Chondrocyte (in vitro differentiated cells): ENCODE measurements at regions not wholly inside any gene's neighbourhood (a gene's known extent, or its start where the extent isn't known, plus 50 kb on each side); places are given as distances from the start of the nearest gene placed in this dataset.
"Not testable (repeated sequence)": the region's sequence is repeated elsewhere in the genome, so short reads cannot be mapped to it uniquely, and the experiment has no call there.

ENCODE experiments used
- DNase-seq: peaks from one replicate; pipeline ENCODE4 v3.0.0; 2021; ENCODE audit warnings: mixed read lengths, low spot score
- H3K27ac Mint-ChIP-seq: one replicate; pipeline ENCODE4 v1.8.0; 2021; ENCODE audit warnings: mild to moderate bottlenecking, moderate library complexity, mixed read lengths; ENCODE audit not compliant: unreplicated experiment
- H3K27me3 Mint-ChIP-seq: 2 replicates; pipeline ENCODE4 v1.8.0; 2021; ENCODE audit warnings: low read depth, mixed read lengths
- H3K36me3 Mint-ChIP-seq: 2 replicates; pipeline ENCODE4 v1.8.0; 2021; ENCODE audit warnings: low read depth, mixed read lengths
- H3K4me1 Mint-ChIP-seq: 2 replicates; pipeline ENCODE4 v1.8.0; 2021; ENCODE audit warnings: low read depth, mild to moderate bottlenecking, mixed read lengths
- H3K4me3 Mint-ChIP-seq: one replicate; pipeline ENCODE4 v1.8.0; 2021; ENCODE audit warnings: mild to moderate bottlenecking, moderate library complexity, mixed read lengths; ENCODE audit not compliant: unreplicated experiment
- H3K9me3 Mint-ChIP-seq: 2 replicates; pipeline ENCODE4 v1.8.0; 2021; ENCODE audit warnings: low read depth, mixed read lengths
- CTCF ChIP-seq: fragments of 200-600 bp; sonication (generic); IDR thresholded peaks from 2 replicates; pipeline ENCODE4 v1.5.0; 2021; ENCODE audit warnings: antibody characterized with exemption, mild to moderate bottlenecking, moderate library complexity

DNA sequence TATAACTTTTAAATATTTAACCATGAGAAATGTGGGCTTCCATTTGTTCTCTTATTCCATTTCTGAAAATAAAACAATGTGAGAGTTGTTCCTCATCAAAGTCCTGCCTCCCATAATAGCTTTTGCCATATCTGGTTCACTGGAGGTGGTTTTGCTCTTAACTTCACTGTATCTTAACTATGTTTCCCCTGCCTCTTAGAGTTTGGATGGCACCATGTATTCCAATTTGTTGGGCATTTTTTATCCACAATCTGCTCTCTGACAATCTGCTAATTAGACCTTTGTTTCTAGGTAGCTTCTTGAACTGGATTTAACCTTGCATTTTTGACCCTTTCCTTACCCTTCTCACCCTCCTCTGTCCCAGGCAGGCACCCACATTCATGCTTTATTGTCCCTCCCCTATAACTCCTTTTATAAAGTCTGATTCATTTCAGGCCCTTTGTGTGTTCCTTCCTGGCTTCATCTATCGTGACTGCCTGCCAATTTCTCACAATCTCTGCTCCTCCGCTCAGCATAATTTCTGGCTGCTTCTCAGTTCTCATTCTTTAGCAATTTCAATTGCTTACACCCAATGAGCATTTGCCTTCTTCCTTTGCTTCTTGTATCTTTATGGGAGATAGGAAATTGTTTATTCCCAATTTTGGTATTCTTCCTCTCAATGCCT lies 144.2 kb upstream of the ARHGEF26 start:
- H3K4me1 Mint-ChIP-seq = no peaks in the 10 kb centered on the region
- peaks cover 6% of the 10 kb centered on the region for H3K27me3 Mint-ChIP-seq
- no peaks in the 10 kb centered on the region for H3K9me3 Mint-ChIP-seq
- no peaks in the 10 kb centered on the region for H3K36me3 Mint-ChIP-seq
- no peak for TF ChIP-seq CTCF
- H3K27ac Mint-ChIP-seq = no peak overlapping the region
- DNase-seq = no peak
- H3K4me3 Mint-ChIP-seq = no peak overlapping the region

DNA sequence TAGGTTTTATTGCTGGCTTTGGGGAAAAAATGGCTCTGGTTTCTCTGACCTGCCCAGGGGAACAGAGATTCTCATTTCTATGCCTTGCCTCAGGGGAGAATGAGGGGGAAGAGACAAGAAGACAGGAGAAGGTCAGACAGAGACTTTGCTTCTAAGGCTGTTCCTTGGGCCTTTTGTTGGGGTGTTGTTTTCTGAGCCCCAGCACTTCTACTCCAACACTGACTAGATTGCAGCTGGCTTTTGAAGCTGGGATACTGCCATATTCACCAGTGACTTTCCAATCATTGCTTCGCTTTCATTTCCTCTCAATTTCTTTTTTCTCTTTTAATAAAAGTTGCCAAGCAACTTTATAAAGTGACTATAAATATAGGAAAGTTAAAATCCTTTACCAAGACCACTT lies 143.2 kb upstream of the ARHGEF26 start:
- H3K9me3 Mint-ChIP-seq = peaks cover 8% of the 10 kb centered on the region
- H3K4me1 Mint-ChIP-seq = no peaks in the 10 kb centered on the region
- no peak for DNase-seq
- H3K36me3 Mint-ChIP-seq = peaks cover 3% of the 10 kb centered on the region
- H3K4me3 Mint-ChIP-seq = no peak overlapping the region
- H3K27ac Mint-ChIP-seq = no peak overlapping the region
- H3K27me3 Mint-ChIP-seq = peaks cover 6% of the 10 kb centered on the region
- no peak for TF ChIP-seq CTCF

DNA sequence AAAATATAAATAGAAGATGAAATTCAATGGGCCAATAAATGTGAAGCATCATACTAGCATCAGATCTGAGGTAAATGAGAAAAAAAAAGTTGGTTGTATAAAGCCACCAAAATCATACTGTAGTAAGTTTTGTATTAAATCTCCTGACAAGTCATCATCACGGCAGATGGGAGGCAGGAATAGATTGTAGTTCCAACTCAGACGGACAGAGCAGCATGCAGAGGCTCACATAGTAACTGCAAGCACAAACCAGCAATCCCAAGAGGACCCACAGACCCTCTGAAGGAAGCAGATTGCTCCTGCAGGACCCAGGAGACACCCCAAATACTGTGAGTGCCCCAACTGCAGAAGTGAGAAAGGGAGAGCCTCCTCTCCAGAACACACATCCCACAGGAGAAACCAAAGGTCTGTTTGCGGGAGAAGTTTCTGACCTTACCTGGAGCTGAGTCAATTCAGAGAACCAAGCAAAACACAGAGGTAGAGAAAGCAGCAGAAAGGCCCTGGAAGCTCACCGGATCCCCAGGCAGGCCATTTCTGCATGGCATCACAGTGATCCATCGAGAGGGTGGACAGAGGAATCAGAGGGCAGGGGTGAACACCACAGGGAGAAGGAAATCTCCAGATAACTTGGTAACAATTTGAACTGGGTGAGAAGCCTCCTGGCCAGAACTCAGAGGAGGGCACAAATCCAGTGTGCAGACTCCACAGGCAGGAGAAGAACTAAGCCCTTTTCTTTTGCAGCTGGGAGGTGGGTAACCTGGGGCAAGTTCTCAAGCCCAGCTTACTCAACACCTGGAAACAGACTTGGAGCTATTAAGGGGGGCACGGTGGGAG lies 141.6 kb upstream of the ARHGEF26 start:
- Mint-ChIP-seq H3K27ac (no peak overlapping the region), H3K9me3 (peaks cover 10% of the 10 kb centered on the region), H3K27me3 (peaks cover 6% of the 10 kb centered on the region), H3K4me1 (no peaks in the 10 kb centered on the region), H3K36me3 (peaks cover 4% of the 10 kb centered on the region), H3K4me3 (no peak overlapping the region)
- DNase-seq = no peak
- no peak for TF ChIP-seq CTCF

GRCh38 chr3:153980252-153980590 lies 141.0 kb upstream of the ARHGEF26 start:
- H3K27me3 Mint-ChIP-seq = peaks cover 6% of the 10 kb centered on the region
- H3K9me3 Mint-ChIP-seq = peaks cover 10% of the 10 kb centered on the region
- H3K36me3 Mint-ChIP-seq = peaks cover 4% of the 10 kb centered on the region
- H3K4me1 Mint-ChIP-seq = no peaks in the 10 kb centered on the region
- no peak for TF ChIP-seq CTCF
- H3K4me3 Mint-ChIP-seq = no peak overlapping the region
- no peak for DNase-seq
- H3K27ac Mint-ChIP-seq = no peak overlapping the region

GRCh38 chr3:153997364-153997763 lies 123.8 kb upstream of the ARHGEF26 start:
- not testable (repeated sequence) for H3K27ac Mint-ChIP-seq, DNase-seq, H3K36me3 Mint-ChIP-seq, H3K4me1 Mint-ChIP-seq, H3K27me3 Mint-ChIP-seq, H3K9me3 Mint-ChIP-seq, H3K4me3 Mint-ChIP-seq
- TF ChIP-seq CTCF = peak; percentile 50
